Mesendoderm (in vitro differentiated cells): ENCODE measurements at regions not wholly inside any gene's neighbourhood (a gene's known extent, or its start where the extent isn't known, plus 50 kb on each side); places are given as distances from the start of the nearest gene placed in this dataset.

Experiments
- DNase-seq: peaks from one replicate; pipeline ENCODE4 v3.0.0; 2013
- H2AK5ac ChIP-seq: 2 replicates; pipeline ENCODE4 v1.6.1; 2013; ENCODE audit warnings: low read length, inconsistent platforms
- H2BK120ac ChIP-seq: 2 replicates; pipeline ENCODE4 v1.6.1; 2013; ENCODE audit warnings: low read depth, mild to moderate bottlenecking, low read length, moderate library complexity, mixed read lengths
- H2BK15ac ChIP-seq: replicated peaks from 2 replicates; pipeline ENCODE4 v1.6.1; 2013; ENCODE audit warnings: low read depth, mild to moderate bottlenecking, moderate library complexity
- H2BK5ac ChIP-seq: 2 replicates; pipeline ENCODE4 v1.6.1; 2013; ENCODE audit warnings: low read length, inconsistent platforms
- H3K18ac ChIP-seq: 2 replicates; pipeline ENCODE4 v1.6.1; 2013; ENCODE audit warnings: mild to moderate bottlenecking, low read length, mixed read lengths
- H3K23ac ChIP-seq: one replicate; pipeline ENCODE4 v1.6.1; 2013; ENCODE audit warnings: low read length
- H3K27ac ChIP-seq: 2 replicates; pipeline ENCODE4 v1.5.1; 2013; ENCODE audit warnings: low read depth, mild to moderate bottlenecking, inconsistent platforms, low read length, moderate library complexity
- H3K27me3 ChIP-seq: 2 replicates; pipeline ENCODE4 v1.6.1; 2013; ENCODE audit warnings: low read length, control low read depth, mild to moderate bottlenecking, inconsistent platforms; ENCODE audit not compliant: insufficient read depth, poor library complexity
- H3K36me3 ChIP-seq: 2 replicates; pipeline ENCODE4 v1.6.1; 2013; ENCODE audit warnings: low read length, inconsistent platforms; ENCODE audit not compliant: control insufficient read depth, insufficient read depth
- H3K4ac ChIP-seq: one replicate; pipeline ENCODE4 v1.6.1; 2013; ENCODE audit warnings: low read depth, mild to moderate bottlenecking, low read length, moderate library complexity
- H3K4me1 ChIP-seq: 2 replicates; pipeline ENCODE4 v1.6.1; 2013; ENCODE audit warnings: low read depth, low read length, inconsistent platforms; ENCODE audit not compliant: control insufficient read depth
- H3K4me2 ChIP-seq: 2 replicates; pipeline ENCODE4 v1.6.1; 2013; ENCODE audit warnings: low read length
- H3K4me3 ChIP-seq: 2 replicates; pipeline ENCODE4 v1.5.1; 2013; ENCODE audit warnings: mild to moderate bottlenecking, low read length
- H3K56ac ChIP-seq: one replicate; pipeline ENCODE4 v1.6.1; 2013; ENCODE audit warnings: low read length
- H3K79me1 ChIP-seq: 2 replicates; pipeline ENCODE4 v1.6.1; 2013; ENCODE audit warnings: low read length, inconsistent platforms
- H3K79me2 ChIP-seq: 2 replicates; pipeline ENCODE4 v1.6.1; 2013; ENCODE audit warnings: mild to moderate bottlenecking, low read length; ENCODE audit not compliant: control insufficient read depth, insufficient read depth
- H3K9ac ChIP-seq: 2 replicates; pipeline ENCODE4 v1.6.1; 2013; ENCODE audit warnings: low read length, inconsistent platforms
- H4K5ac ChIP-seq: one replicate; pipeline ENCODE4 v1.6.1; 2013; ENCODE audit warnings: low read length
- H4K8ac ChIP-seq: one replicate; pipeline ENCODE4 v1.6.1; 2013; ENCODE audit warnings: low read depth, mild to moderate bottlenecking, control low read depth, low read length, moderate library complexity
- WGBS: extraction: QIAGEN DNeasy Blood & Tissue Kit; methylation state at CpG from one replicate; pipeline ENCODE4 v1.1.7; 2013; ENCODE audit warnings: low lambda C conversion rate, missing lambda C conversion rate; ENCODE audit not compliant: insufficient coverage; ENCODE audit errors: extremely low coverage; 5-methylcytosine and 5-hydroxymethylcytosine counted together

DNA sequence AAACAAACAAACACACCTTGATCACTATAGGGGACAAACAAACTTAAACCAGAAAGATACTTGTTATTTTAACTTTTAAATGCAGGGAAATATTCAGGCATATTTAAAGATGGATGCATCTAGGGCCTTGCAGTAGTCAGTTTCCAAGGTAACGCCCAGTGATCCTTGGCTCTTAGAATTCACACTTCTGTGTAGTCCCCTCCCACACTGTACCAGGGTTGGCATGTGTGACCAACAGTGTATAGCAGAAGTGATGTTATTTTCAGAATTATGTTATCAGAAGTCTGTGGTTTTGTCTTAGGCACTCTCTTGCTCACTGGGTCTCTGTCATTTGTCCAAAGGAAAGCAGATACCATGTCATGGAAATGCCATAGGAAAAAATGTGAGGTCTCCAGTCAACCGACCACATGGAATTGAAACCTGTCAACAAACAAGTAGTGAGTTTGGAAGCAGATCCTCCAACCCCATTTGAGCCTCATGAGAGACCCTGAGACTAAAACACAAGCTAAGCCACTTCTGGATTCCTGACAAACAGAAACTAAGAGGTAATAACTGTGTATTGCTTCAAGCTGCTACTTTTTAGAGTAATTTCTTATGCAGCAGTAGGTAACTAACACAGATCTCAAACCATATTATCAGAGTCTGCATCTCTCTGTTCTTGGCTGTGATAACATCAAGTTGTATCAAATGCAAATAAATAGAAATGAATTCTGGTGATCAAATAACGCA is 670.3 kb downstream of the KCTD8 start:
- H2BK15ac ChIP-seq = no peak overlapping the region
- no CpG with 5 or more reads among the region's 3 CpGs for WGBS
- no peaks in the 10 kb centered on the region for H3K79me1 ChIP-seq
- H2AK5ac ChIP-seq = no peak overlapping the region
- no peaks in the 10 kb centered on the region for H3K36me3 ChIP-seq
- H3K4ac ChIP-seq = no peak overlapping the region
- no peak overlapping the region for H3K4me2 ChIP-seq
- no peak overlapping the region for H3K9ac ChIP-seq
- no peak overlapping the region for H3K27ac ChIP-seq
- no peak overlapping the region for H4K8ac ChIP-seq
- H3K56ac ChIP-seq = no peak overlapping the region
- DNase-seq = no peak
- no peak overlapping the region for H3K23ac ChIP-seq
- H3K4me3 ChIP-seq = no peak overlapping the region
- no peak overlapping the region for H2BK5ac ChIP-seq
- H3K79me2 ChIP-seq = no peaks in the 10 kb centered on the region
- no peak overlapping the region for H4K5ac ChIP-seq
- H2BK120ac ChIP-seq = no peak overlapping the region
- H3K4me1 ChIP-seq = no peaks in the 10 kb centered on the region
- H3K18ac ChIP-seq = no peak overlapping the region
- H3K27me3 ChIP-seq = no peaks in the 10 kb centered on the region

DNA sequence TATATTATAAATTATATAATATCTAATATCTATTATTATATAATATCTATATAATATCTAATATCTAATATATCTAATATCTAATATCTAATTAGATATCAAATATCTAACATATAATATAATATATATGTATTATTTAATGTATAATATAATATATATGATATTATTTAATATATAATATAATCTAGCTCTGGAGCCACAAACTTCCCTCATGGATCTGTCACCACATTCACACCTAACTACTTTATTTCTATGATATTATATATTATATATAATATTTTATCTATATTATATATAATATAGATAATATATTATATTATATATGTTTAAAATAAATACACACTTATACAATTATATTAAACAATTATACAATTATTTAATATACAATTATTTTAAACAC is 667.5 kb downstream of the KCTD8 start:
- no peak overlapping the region for H2BK120ac ChIP-seq
- H2AK5ac ChIP-seq = no peak overlapping the region
- H2BK15ac ChIP-seq = no peak overlapping the region
- no peak overlapping the region for H3K4ac ChIP-seq
- H3K18ac ChIP-seq = no peak overlapping the region
- no peak overlapping the region for H3K27ac ChIP-seq
- no peak overlapping the region for H3K56ac ChIP-seq
- H4K8ac ChIP-seq = no peak overlapping the region
- no peak overlapping the region for H3K23ac ChIP-seq
- no peaks in the 10 kb centered on the region for H3K27me3 ChIP-seq
- H2BK5ac ChIP-seq = no peak overlapping the region
- no peaks in the 10 kb centered on the region for H3K79me2 ChIP-seq
- H3K4me2 ChIP-seq = no peak overlapping the region
- H3K36me3 ChIP-seq = no peaks in the 10 kb centered on the region
- no peak overlapping the region for H4K5ac ChIP-seq
- no peak for DNase-seq
- no peak overlapping the region for H3K4me3 ChIP-seq
- no peak overlapping the region for H3K9ac ChIP-seq
- H3K79me1 ChIP-seq = no peaks in the 10 kb centered on the region
- H3K4me1 ChIP-seq = no peaks in the 10 kb centered on the region

DNA sequence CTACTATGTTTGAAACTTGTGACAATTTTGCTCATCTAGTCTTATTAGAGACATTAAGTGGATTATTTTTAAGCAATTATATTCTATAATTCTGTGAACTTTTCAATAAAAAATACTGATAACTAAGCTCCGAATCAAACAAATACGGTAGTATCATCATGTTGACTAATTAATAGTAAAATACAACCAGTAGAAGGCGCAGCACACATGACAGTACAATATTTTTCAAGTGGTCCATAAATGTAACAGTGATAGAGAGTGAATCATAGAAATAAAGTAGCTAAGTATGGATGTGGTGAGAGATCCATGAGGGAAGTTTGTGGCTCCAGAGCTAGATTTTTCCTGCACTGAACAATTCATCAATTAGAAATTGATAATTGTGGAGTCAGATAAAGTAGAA is 666.2 kb downstream of the KCTD8 start:
- Histone ChIP-seq H4K8ac (no peak overlapping the region), H2AK5ac (no peak overlapping the region), H3K4me2 (no peak overlapping the region), H3K4me3 (no peak overlapping the region), H3K79me2 (no peaks in the 10 kb centered on the region), H3K4ac (no peak overlapping the region), H2BK120ac (no peak overlapping the region), H3K56ac (no peak overlapping the region), H3K36me3 (no peaks in the 10 kb centered on the region), H3K79me1 (no peaks in the 10 kb centered on the region), H3K27ac (no peak overlapping the region), H4K5ac (no peak overlapping the region), H2BK15ac (no peak overlapping the region), H3K18ac (no peak overlapping the region), H3K9ac (no peak overlapping the region), H3K23ac (no peak overlapping the region), H2BK5ac (no peak overlapping the region), H3K4me1 (no peaks in the 10 kb centered on the region), H3K27me3 (no peaks in the 10 kb centered on the region)
- no peak for DNase-seq
- WGBS = no CpG with 5 or more reads among the region's 3 CpGs

DNA sequence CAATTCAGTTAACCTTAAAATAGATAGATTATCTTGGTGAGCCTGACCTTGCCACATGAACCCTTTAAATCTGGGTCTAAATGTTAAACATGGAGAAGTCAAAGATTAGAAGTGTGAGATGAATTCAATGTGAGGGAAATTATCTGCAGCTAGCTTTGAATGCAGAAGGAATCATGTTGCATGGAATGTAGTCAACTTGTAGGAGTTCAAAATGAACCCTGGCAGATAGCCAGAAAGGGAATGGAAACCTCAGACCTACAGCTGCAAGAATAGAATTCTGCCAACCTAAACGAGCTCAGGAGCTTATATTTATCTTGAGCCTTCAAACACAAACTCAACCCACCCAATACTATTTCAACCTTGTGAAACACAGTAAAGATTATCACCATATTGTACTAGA is 632.5 kb downstream of the KCTD8 start:
- DNase-seq = no peak
- WGBS = no CpG with 5 or more reads among the region's 1 CpG
- no peak overlapping the region for H2AK5ac ChIP-seq

DNA sequence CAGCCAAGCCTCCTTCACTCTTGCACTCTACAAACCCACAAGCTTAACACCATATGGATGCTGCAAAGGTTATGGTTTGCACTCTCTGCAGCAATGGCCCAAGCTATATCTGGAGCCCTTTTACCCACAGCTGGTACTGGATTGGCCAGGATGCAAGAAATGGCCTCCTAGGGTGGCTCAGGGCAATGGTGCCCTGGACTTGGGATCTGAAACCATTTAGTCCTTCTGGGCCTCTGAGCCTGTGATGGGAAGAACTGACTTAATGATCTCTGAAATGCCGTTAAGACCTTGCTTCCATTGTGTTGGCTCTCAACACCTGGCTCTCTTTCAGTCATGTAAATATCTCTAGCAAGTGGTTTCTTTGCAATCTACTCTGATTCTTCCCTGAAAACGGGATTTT is 626.0 kb downstream of the KCTD8 start:
- no CpG with 5 or more reads among the region's 2 CpGs for WGBS
- Histone ChIP-seq H3K79me2 (no peaks in the 10 kb centered on the region), H3K4me1 (no peaks in the 10 kb centered on the region), H3K23ac (no peak overlapping the region), H3K18ac (no peak overlapping the region), H2AK5ac (no peak overlapping the region), H3K4me3 (no peak overlapping the region), H3K27ac (no peak overlapping the region), H3K27me3 (no peaks in the 10 kb centered on the region), H3K79me1 (no peaks in the 10 kb centered on the region), H2BK120ac (no peak overlapping the region), H4K5ac (no peak overlapping the region), H3K4me2 (no peak overlapping the region), H2BK15ac (no peak overlapping the region), H2BK5ac (no peak overlapping the region), H3K56ac (no peak overlapping the region), H3K36me3 (no peaks in the 10 kb centered on the region), H3K9ac (no peak overlapping the region), H4K8ac (no peak overlapping the region), H3K4ac (no peak overlapping the region)
- peak; percentile 11 for DNase-seq

More for the DNA sequence above, 632.5 kb downstream of the KCTD8 start:
- H4K5ac ChIP-seq = no peak overlapping the region
- no peak overlapping the region for H3K4me2 ChIP-seq
- no peaks in the 10 kb centered on the region for H3K4me1 ChIP-seq
- no peak overlapping the region for H3K9ac ChIP-seq
- no peaks in the 10 kb centered on the region for H3K79me2 ChIP-seq
- no peak overlapping the region for H2BK120ac ChIP-seq
- no peak overlapping the region for H3K27ac ChIP-seq
- H4K8ac ChIP-seq = no peak overlapping the region
- H3K79me1 ChIP-seq = no peaks in the 10 kb centered on the region
- no peaks in the 10 kb centered on the region for H3K27me3 ChIP-seq
- no peak overlapping the region for H3K4ac ChIP-seq
- no peaks in the 10 kb centered on the region for H3K36me3 ChIP-seq
- no peak overlapping the region for H3K23ac ChIP-seq
- no peak overlapping the region for H3K56ac ChIP-seq
- H2BK5ac ChIP-seq = no peak overlapping the region
- no peak overlapping the region for H2BK15ac ChIP-seq
- H3K18ac ChIP-seq = no peak overlapping the region
- no peak overlapping the region for H3K4me3 ChIP-seq

DNA sequence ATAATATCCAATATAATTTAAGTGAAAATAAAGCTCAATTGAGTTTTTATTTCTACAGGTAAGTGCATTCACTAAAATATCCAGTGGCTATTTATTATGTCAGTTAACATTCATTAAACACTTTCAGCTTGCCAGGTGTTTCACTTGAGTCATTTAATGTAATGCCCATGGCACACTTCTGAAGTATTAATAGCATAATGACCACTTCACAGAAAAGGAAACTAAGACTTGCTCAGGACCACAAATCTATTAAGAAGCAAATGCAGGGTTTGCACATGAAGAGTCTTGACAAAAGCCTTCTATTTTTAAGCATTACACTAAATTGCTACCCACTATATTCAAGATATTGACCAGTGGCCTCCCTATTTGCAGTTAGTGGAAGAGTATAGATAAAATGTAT is 612.7 kb downstream of the KCTD8 start:
- H4K5ac ChIP-seq = no peak overlapping the region
- no peak overlapping the region for H2BK5ac ChIP-seq
- no peak overlapping the region for H3K56ac ChIP-seq
- no peak overlapping the region for H3K27ac ChIP-seq
- H2BK15ac ChIP-seq = no peak overlapping the region
- no peaks in the 10 kb centered on the region for H3K27me3 ChIP-seq
- no peaks in the 10 kb centered on the region for H3K4me1 ChIP-seq
- H3K36me3 ChIP-seq = no peaks in the 10 kb centered on the region
- no peak overlapping the region for H3K23ac ChIP-seq
- H2AK5ac ChIP-seq = no peak overlapping the region
- no peak overlapping the region for H3K4me2 ChIP-seq
- no peak overlapping the region for H3K18ac ChIP-seq
- H3K79me1 ChIP-seq = no peaks in the 10 kb centered on the region
- H3K4me3 ChIP-seq = no peak overlapping the region
- no peak overlapping the region for H3K9ac ChIP-seq
- H3K79me2 ChIP-seq = no peaks in the 10 kb centered on the region
- H3K4ac ChIP-seq = no peak overlapping the region
- DNase-seq = no peak
- no peak overlapping the region for H2BK120ac ChIP-seq
- H4K8ac ChIP-seq = no peak overlapping the region
